GM21367 (cell line): ENCODE measurements at regions not wholly inside any gene's neighbourhood (a gene's known extent, or its start where the extent isn't known, plus 50 kb on each side); places are given as distances from the start of the nearest gene placed in this dataset.
"Not testable (repeated sequence)": the region's sequence is repeated elsewhere in the genome, so short reads cannot be mapped to it uniquely, and the experiment has no call there.

Experiments
- ATAC-seq: cut with Tn5 transposase; IDR thresholded peaks from one replicate; pipeline ENCODE4 v1.9.1; 2021; ENCODE audit not compliant: unreplicated experiment

DNA sequence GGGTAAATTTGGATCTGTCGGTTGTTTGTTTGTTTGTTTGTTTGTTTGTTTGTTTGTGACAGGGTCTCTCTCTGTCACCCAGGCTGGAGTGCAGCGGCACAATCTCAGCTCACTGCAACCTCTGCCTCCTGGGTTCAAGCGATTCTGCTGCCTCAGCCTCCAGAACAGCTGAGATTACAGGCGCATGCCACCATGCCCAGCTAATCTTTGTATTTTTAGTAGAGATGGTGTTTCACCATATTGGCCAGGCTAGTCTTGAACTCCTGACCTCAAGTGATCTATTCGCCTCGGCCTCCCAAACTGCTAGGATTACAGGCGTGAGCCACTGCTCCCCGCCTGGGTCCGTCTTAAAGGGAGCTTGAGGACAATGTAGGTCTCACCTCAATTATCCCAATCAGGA is 95.3 kb upstream of the NAA20 start:
- ATAC-seq, result not testable (repeated sequence)

GRCh38 chr20:19922716-19923115 is 94.4 kb upstream of the NAA20 start:
- no peak for ATAC-seq

DNA sequence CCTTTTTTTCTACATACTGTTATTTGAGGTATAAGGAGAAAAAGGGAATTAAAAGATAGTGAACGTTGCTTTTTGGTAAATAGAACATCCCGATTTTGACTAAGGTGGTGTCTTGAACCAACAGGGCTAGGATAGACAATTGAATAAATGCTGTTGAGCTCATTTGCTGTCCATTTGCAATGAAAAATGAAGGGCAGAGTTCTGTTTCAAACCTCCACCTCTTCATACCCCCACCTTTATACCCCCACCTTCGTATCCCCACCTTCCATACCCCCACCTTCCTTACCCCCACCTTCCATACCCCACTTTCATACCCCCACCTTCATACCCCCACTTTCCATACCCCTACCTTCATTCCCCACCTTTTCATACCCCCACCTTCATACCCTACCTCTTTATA is 93.4 kb upstream of the NAA20 start:
- ATAC-seq, result no peak

GRCh38 chr20:19924255-19924654 is 92.9 kb upstream of the NAA20 start:
- ATAC-seq, result no peak

- ATAC-seq, result no peak
Observed at GRCh38 chr20:19926591-19926990, 90.6 kb upstream of the NAA20 start.

- no peak for ATAC-seq
Observed at GRCh38 chr20:19928328-19929011, 88.7 kb upstream of the NAA20 start.

DNA sequence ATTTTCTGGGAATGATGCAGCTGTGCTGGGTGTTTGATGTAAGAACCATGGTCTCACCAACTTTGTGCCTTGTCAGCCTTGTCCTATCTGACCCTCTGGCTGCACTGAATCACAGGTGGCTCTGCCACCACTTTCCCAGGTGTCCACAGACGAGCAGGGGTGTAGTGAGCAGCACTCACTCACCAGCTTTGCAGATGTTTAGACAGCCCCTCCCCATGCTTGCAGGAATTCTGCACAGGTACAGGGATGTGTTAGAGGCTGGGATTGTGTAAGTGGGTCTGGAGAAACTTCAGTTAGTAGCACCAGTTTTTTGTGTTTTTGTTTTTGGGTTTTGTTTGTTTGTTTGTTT is 88.2 kb upstream of the NAA20 start:
- no peak for ATAC-seq

DNA sequence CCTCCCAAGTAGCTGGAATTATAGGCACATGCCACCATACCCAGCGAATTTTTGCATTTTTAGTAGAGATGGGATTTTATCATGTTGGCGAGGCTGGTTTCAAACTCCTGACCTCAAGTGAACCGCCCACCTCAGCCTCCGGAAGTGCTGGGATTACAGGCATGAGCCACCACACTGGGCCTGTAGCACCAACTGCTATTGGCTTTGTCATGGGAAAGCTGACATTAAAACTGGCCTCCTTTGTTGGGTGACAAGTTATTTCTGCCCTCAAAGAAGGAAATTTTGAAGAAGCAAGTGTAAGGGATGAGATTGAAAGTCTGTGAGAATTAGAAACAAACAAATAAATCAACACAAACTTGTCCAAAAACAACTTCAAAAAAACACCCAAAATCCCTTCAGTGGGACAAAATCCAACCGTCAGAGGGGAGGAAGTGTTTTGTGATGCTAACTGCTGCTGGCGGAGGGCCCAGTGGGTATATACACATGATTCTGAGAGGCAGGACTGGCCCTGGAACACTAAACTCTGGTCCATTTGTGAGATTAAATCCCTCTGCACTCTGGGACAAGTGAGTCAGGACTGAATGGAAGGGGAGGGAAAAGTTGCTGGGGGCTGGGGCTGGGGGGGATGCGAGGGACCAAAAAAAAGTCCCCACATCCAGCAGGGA is 87.5 kb upstream of the NAA20 start:
- no peak for ATAC-seq

- ATAC-seq, result no peak
Observed at GRCh38 chr20:19930426-19930825, 86.7 kb upstream of the NAA20 start.

DNA sequence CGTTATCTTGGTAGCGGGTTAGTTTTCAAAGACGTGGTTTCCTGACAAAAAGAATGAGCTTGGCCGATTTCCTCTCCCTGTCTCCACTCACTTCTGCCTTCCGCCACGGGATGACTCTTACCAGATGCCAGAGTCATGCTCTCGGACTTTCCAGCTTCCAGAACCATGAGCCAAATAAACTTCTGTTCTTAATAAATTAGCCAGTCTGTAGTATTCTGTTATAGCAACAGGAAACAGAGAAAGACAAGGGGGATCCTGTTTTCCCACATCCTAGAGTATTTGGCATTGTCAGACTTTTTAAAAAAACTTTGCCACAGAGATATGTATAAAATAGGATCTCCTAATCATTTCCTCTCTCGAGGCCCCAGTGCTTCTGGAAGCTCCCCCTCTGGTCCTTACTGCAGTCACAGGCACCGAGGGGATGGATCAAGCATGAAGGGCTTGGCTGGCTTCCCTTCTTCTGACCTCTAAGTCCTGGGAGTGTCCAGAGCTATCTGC is 84.9 kb upstream of the NAA20 start:
- no peak for ATAC-seq

- ATAC-seq, result no peak
Observed at GRCh38 chr20:19934792-19935491, 82.2 kb upstream of the NAA20 start.

- no peak for ATAC-seq
Observed at GRCh38 chr20:19935842-19936241, 81.3 kb upstream of the NAA20 start.

GRCh38 chr20:19936466-19937200 is 80.5 kb upstream of the NAA20 start:
- ATAC-seq, result no peak

DNA sequence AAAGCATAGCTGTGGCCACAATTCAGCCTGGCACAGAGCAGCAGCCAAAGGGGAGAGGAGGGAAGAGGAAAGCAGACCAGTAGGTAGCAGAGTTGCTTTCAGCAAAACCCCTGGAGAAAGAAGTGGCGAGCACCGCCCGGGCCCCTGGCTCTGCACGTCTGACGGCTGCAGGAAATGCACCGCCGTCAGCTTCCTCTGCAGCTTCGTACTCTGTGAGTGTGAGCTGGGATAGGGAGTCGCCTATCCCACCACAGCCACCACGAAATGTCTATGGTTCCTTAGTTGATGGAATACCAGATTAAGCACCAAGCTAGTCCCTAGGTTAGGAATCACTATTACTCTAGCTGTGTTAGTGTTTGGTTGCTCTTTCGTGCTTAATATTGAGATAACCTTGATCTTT is 79.9 kb upstream of the NAA20 start:
- no peak for ATAC-seq

GRCh38 chr20:19937651-19938420 is 79.3 kb upstream of the NAA20 start:
- ATAC-seq, result no peak

DNA sequence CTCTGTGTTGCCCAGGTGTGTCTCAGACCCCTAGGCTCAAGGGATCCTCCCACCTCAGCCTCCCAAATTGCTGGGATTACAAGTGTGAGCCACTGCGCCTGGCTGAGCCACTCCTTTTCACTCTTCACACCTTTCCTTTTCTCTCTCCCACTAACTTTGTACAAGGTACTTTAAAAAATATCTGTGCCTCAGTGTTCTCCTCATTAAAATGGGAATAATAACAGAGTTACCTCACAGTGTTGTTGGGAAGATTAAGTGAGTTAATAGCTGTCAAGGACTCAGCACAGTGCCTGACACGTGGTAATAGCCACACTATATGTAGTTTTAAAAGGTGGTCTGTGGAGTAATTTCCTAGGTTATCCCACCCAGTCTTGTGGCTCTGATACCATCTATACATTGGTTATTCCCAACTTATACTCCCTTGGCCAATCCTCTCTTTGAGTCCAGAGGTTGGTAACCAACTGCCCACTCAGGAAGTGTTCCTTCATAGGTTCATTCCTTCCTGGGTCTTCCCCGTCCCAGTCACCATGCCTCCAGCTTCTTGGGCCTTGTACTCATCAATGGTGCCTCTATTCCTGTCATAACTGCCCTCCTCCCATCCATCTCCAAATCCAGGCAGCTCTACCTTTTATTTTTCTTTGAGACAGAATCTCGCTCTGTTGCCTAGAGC is 78.6 kb upstream of the NAA20 start:
- no peak for ATAC-seq

- no peak for ATAC-seq
Observed at GRCh38 chr20:19940988-19941460, 76.1 kb upstream of the NAA20 start.

DNA sequence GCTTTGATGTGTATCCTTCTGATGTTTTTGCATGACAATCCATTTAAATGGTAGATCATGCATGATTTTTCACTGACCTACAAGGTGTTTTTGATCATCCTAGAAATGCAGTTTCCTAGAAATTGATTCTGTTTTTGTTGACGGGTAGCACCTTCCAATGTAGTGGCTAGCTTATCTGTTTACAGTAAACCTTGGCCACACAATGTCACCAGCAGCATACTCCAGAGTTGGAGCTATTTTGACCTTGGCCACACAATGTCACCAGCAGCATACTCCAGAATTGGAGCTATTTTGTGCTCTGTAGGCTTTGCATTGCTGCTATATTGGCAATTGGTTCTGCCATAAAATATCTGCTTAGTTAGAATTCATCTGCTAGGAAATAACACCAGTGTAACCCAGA is 74.6 kb upstream of the NAA20 start:
- ATAC-seq, result no peak

DNA sequence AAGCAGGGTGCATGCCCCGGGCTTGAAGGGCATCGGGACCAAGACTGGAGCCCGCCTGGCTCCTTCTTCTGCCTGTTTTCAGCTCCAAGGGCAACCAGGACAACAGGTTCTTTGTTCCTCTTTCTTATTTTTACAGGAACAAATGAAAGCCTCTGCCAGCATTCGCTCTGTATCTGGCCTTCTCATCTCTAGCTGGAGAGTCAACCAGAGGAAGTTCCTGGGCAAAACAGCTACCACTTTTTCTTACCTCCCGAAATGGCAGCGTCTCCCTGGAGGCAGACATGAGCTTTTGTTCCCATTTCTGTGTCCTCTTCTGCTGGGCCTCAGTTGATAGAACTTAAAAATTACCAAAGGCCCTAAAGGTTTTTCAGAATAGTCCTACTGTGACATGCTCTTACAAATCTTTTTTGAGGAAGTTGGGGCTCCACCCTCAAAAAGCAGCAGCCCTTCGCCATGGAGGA is 74.1 kb upstream of the NAA20 start:
- no peak for ATAC-seq
